ENCODE measurements at regions not wholly inside any gene's neighbourhood (a gene's known extent, or its start where the extent isn't known, plus 50 kb on each side); places are given as distances from the start of the nearest gene placed in this dataset.

DNA sequence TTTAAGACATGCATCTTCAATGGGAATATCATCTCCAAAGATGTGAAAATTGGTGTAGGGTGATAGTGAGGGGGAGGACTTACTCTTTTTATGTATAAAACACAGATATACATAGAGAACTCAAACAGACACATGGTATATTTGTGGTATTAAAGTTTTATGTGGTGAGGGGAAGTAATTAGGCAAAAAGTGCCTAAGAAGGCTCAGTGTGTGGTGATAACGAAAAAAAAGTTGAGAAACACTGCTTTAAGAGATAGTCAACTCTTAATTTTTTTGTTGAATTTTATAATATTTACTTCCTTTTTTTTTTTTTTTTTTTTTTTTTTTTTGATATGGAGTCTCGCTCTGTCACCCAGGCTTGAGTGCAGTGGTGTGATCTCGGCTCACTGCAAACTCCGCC lies 174.2 kb upstream of the FRMD4B start:
- no peak overlapping the region for H3K27ac Mint-ChIP-seq
- H3K4me3 Mint-ChIP-seq (ENCODE audit: low read depth) = no peak overlapping the region
- no peaks in the 10 kb centered on the region for H3K27me3 Mint-ChIP-seq (ENCODE audit: low read depth)
- intact Hi-C loops (cut with micrococcal nuclease) = no loop called here
- no peaks in the 10 kb centered on the region for H3K36me3 Mint-ChIP-seq (ENCODE audit: low read depth)
- no peak for DNase-seq (ENCODE audit: low spot score)
- H3K9me3 Mint-ChIP-seq = no peaks in the 10 kb centered on the region
- H3K4me1 Mint-ChIP-seq (ENCODE audit: low read depth) = no peaks in the 10 kb centered on the region

DNA sequence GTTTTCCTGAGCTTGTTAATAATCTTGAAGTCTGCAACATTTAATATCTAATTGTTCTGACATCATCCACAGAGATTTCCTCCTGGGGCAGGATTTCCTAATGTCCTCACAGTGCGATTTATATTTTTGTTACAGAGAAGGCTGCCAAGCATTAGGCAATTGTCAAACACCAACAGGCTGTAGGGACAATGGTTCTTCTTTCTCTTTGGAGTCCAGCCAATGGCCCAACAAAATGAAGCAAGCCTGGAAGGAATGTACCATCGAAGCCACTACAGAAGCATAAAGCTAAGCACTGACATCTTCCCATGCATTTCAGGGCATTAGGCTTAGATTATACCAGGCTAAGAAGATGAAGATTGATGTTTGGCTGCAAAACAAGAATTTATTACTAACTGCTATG lies 173.0 kb upstream of the FRMD4B start:
- no peaks in the 10 kb centered on the region for H3K27me3 Mint-ChIP-seq (ENCODE audit: low read depth)
- no peak overlapping the region for H3K4me3 Mint-ChIP-seq (ENCODE audit: low read depth)
- no peaks in the 10 kb centered on the region for H3K9me3 Mint-ChIP-seq
- H3K4me1 Mint-ChIP-seq (ENCODE audit: low read depth) = no peaks in the 10 kb centered on the region
- no peak overlapping the region for H3K27ac Mint-ChIP-seq
- no peaks in the 10 kb centered on the region for H3K36me3 Mint-ChIP-seq (ENCODE audit: low read depth)
- intact Hi-C loops (cut with micrococcal nuclease) = no loop called here
- no peak for DNase-seq (ENCODE audit: low spot score)

DNA sequence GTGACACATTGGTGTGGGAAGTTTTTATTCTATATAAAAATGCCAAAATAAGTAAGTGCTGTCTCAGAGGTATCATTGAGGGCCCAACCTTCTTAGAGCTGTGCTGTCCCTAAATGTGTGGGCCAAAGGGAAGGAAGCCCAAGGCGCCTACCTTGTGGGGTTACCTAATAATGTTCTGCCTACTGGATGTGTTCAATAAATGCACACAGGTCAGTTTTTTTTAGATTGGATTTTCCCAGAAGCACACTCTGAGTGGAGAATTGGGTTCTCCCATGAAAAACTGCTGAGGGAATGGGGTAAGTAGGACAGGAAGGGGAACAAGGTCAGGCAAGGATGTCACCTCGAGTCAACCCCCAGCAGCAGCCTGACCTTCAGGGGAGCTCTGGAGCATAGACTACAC lies 168.7 kb upstream of the FRMD4B start:
- Mint-ChIP-seq H3K4me1 (ENCODE audit: low read depth) (no peaks in the 10 kb centered on the region), H3K36me3 (ENCODE audit: low read depth) (no peaks in the 10 kb centered on the region), H3K27ac (no peak overlapping the region), H3K9me3 (no peaks in the 10 kb centered on the region), H3K27me3 (ENCODE audit: low read depth) (no peaks in the 10 kb centered on the region), H3K4me3 (ENCODE audit: low read depth) (no peak overlapping the region)
- no peak for DNase-seq (ENCODE audit: low spot score)
- intact Hi-C loops (cut with micrococcal nuclease) = no loop called here

DNA sequence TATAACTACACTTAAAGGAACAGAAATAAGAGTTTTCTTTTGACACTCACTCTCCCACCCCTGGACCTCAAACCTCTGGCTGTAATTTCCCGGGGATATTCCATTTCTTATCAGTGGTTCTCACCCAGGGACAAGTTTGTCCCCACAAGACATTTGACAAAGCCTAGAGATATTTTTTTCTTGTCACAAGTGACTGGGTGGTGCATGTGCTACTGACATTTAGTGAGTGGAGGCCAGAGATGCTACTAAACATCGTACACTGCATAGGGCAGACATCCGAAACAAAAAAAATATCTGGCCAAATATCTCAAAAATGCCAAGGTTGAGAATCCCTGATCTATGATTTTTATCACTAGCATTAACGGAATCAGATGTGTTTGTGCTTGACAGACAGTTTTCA lies 168.0 kb upstream of the FRMD4B start:
- DNase-seq (ENCODE audit: low spot score) = no peak
- Mint-ChIP-seq H3K4me1 (ENCODE audit: low read depth) (no peaks in the 10 kb centered on the region), H3K9me3 (no peaks in the 10 kb centered on the region), H3K36me3 (ENCODE audit: low read depth) (no peaks in the 10 kb centered on the region), H3K27ac (no peak overlapping the region), H3K27me3 (ENCODE audit: low read depth) (no peaks in the 10 kb centered on the region), H3K4me3 (ENCODE audit: low read depth) (no peak overlapping the region)
- intact Hi-C loops (cut with micrococcal nuclease) = no loop called here

GRCh38 chr3:69547461-69547880 lies 161.6 kb upstream of the FRMD4B start:
- intact Hi-C loops (cut with micrococcal nuclease) = no loop called here
- DNase-seq (ENCODE audit: low spot score) = no peak
- no peaks in the 10 kb centered on the region for H3K36me3 Mint-ChIP-seq (ENCODE audit: low read depth)
- H3K9me3 Mint-ChIP-seq = no peaks in the 10 kb centered on the region
- H3K4me3 Mint-ChIP-seq (ENCODE audit: low read depth) = no peak overlapping the region
- no peaks in the 10 kb centered on the region for H3K4me1 Mint-ChIP-seq (ENCODE audit: low read depth)
- H3K27ac Mint-ChIP-seq = no peak overlapping the region
- peaks cover 13% of the 10 kb centered on the region for H3K27me3 Mint-ChIP-seq (ENCODE audit: low read depth)

DNA sequence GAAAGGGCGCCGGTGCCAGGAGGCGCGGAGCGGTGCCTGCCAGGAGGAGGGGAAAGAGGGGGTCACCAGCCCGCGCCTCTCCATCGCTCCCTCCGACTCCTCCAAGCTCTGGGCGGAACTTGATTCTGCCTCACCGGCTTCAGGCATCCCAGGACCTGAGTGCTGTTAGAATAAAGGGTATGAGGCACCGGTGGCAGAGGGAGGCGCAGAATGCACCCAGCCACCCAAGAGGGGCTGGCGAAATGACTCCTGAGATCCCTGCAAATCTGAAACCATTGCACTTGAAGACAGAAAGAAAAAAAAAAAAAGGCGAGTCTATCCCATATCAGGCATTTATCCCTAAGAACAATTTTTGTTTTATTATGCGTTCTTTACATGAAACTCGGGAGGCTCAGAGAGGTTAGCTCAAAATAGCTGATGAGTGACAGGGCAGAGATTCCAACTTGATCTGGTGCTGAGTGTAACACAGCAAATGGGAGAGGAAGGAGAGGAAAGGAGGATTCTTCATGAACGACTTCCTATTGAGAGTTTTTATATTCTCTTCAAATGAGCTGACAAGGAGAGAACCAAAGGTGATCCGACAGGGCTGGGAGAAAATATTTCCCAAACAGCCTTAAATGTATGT lies 157.0 kb upstream of the FRMD4B start:
- H3K27ac Mint-ChIP-seq = no peak overlapping the region

DNA sequence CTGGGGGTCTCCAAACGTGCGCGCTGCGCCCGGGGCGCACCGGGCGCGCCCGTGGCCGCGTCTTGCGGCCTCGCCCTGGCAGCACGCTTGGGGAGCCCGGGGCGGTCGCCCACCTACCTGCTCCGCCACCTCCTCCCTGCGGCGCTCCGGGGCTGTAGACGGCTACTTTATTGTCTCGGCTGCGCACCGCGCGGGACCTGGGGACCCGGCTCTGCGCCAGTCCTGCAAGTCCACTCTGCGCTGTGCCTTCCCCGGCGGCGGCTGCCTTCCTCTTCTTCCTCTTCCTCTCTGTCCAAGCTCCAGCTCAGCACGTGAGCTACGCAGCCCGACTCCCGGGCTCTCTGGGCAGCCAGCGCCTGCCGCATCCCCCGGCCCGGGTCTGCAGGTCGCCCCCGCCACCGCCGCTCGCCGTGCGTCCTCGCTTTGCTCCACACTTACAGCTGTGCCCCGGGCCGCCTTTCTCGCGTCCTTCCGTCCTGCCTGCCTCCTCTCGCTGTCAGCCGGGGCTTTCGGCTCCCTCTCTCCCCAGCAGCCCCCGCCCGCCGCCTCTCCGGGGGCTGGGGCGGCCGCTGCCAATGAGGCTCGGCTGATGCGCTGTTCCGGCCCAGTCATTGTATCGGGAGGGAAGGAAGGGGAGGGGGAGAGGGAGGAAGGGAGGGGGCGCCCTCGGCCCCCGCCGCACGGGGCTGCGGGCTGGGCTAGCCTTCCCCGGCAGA lies 156.4 kb upstream of the FRMD4B start:
- Mint-ChIP-seq H3K27me3 (ENCODE audit: low read depth) (peaks cover 28% of the 10 kb centered on the region), H3K27ac (no peak overlapping the region), H3K4me3 (ENCODE audit: low read depth) (no peak overlapping the region), H3K36me3 (ENCODE audit: low read depth) (no peaks in the 10 kb centered on the region), H3K9me3 (no peaks in the 10 kb centered on the region), H3K4me1 (ENCODE audit: low read depth) (peaks cover 5% of the 10 kb centered on the region)
- no peak for DNase-seq (ENCODE audit: low spot score)
- intact Hi-C loops (cut with micrococcal nuclease) = no loop called here

More for the DNA sequence above, 157.0 kb upstream of the FRMD4B start:
- Mint-ChIP-seq H3K4me1 (ENCODE audit: low read depth) (peaks cover 5% of the 10 kb centered on the region), H3K4me3 (ENCODE audit: low read depth) (no peak overlapping the region), H3K36me3 (ENCODE audit: low read depth) (no peaks in the 10 kb centered on the region), H3K9me3 (no peaks in the 10 kb centered on the region), H3K27me3 (ENCODE audit: low read depth) (peaks cover 28% of the 10 kb centered on the region)
- intact Hi-C loops (cut with micrococcal nuclease) = no loop called here
- no peak for DNase-seq (ENCODE audit: low spot score)

- H3K27me3 Mint-ChIP-seq (ENCODE audit: low read depth) = peaks cover 28% of the 10 kb centered on the region
- H3K9me3 Mint-ChIP-seq = no peaks in the 10 kb centered on the region
- H3K36me3 Mint-ChIP-seq (ENCODE audit: low read depth) = no peaks in the 10 kb centered on the region
- intact Hi-C loops (cut with micrococcal nuclease) = no loop called here
- H3K4me3 Mint-ChIP-seq (ENCODE audit: low read depth) = no peak overlapping the region
- peaks cover 5% of the 10 kb centered on the region for H3K4me1 Mint-ChIP-seq (ENCODE audit: low read depth)
- DNase-seq (ENCODE audit: low spot score) = no peak
- H3K27ac Mint-ChIP-seq = no peak overlapping the region
Measured at GRCh38 chr3:69541711-69542088, 155.8 kb upstream of the FRMD4B start.

GRCh38 chr3:69540706-69541581 lies 155.1 kb upstream of the FRMD4B start:
- intact Hi-C loops (cut with micrococcal nuclease) = no loop called here
- Mint-ChIP-seq H3K4me1 (ENCODE audit: low read depth) (peaks cover 5% of the 10 kb centered on the region), H3K27me3 (ENCODE audit: low read depth) (peaks cover 28% of the 10 kb centered on the region), H3K27ac (no peak overlapping the region), H3K36me3 (ENCODE audit: low read depth) (no peaks in the 10 kb centered on the region), H3K4me3 (ENCODE audit: low read depth) (no peak overlapping the region), H3K9me3 (no peaks in the 10 kb centered on the region)
- no peak for DNase-seq (ENCODE audit: low spot score)

- no peaks in the 10 kb centered on the region for H3K36me3 Mint-ChIP-seq (ENCODE audit: low read depth)
- H3K4me3 Mint-ChIP-seq (ENCODE audit: low read depth) = no peak overlapping the region
- DNase-seq (ENCODE audit: low spot score) = no peak
- H3K27ac Mint-ChIP-seq = no peak overlapping the region
- intact Hi-C loops (cut with micrococcal nuclease) = no loop called here
- no peaks in the 10 kb centered on the region for H3K9me3 Mint-ChIP-seq
- peaks cover 5% of the 10 kb centered on the region for H3K4me1 Mint-ChIP-seq (ENCODE audit: low read depth)
- peaks cover 27% of the 10 kb centered on the region for H3K27me3 Mint-ChIP-seq (ENCODE audit: low read depth)
Measured at GRCh38 chr3:69539134-69539533, 153.2 kb upstream of the FRMD4B start.

GRCh38 chr3:69538281-69538680 lies 152.4 kb upstream of the FRMD4B start:
- Mint-ChIP-seq H3K9me3 (no peaks in the 10 kb centered on the region), H3K27ac (no peak overlapping the region), H3K36me3 (ENCODE audit: low read depth) (no peaks in the 10 kb centered on the region), H3K4me3 (ENCODE audit: low read depth) (no peak overlapping the region), H3K4me1 (ENCODE audit: low read depth) (peaks cover 5% of the 10 kb centered on the region), H3K27me3 (ENCODE audit: low read depth) (peaks cover 21% of the 10 kb centered on the region)
- intact Hi-C loops (cut with micrococcal nuclease) = no loop called here
- no peak for DNase-seq (ENCODE audit: low spot score)

DNA sequence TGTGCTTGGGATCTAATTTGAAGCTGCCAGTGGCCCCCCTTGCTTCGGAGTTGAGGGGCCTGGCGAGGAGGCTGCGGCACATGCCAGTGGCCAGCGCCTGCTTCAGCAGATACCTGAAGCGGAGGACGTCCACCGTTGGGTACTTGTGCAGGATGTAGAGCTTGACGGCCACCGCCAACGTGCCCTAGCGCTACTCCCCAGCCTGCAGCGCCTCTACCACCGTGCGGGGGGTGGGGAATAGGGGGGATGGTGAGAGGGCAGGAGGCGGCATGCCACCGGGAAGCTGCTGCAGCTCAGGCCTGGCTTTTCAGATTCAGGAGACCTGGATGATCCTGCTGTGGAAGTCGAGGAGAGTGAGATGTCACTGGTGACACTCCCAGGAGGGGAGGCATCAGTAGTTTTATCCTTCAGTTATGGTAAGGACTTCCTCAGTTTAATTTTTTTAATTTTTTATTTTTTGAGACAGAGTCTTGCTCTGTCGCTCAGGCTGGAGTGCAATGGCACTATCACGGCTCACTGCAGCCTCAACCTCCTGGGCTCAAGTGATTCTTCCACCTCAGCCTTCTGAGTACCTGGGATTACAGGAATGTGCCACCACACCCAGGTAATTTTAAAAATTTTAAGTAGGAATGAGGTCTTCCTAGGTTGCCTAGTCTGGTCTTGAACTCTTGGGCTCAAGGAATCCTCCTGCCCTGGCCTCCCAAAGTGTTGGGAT lies 150.6 kb upstream of the FRMD4B start:
- Mint-ChIP-seq H3K4me3 (ENCODE audit: low read depth) (no peak overlapping the region), H3K27me3 (ENCODE audit: low read depth) (peaks cover 11% of the 10 kb centered on the region), H3K9me3 (no peaks in the 10 kb centered on the region), H3K4me1 (ENCODE audit: low read depth) (peaks cover 4% of the 10 kb centered on the region), H3K36me3 (ENCODE audit: low read depth) (no peaks in the 10 kb centered on the region), H3K27ac (no peak overlapping the region)
- intact Hi-C loops (cut with micrococcal nuclease) = no loop called here
- no peak for DNase-seq (ENCODE audit: low spot score)
